ENCODE measurements at regions not wholly inside any gene's neighbourhood (a gene's known extent, or its start where the extent isn't known, plus 50 kb on each side); places are given as distances from the start of the nearest gene placed in this dataset.

DNA sequence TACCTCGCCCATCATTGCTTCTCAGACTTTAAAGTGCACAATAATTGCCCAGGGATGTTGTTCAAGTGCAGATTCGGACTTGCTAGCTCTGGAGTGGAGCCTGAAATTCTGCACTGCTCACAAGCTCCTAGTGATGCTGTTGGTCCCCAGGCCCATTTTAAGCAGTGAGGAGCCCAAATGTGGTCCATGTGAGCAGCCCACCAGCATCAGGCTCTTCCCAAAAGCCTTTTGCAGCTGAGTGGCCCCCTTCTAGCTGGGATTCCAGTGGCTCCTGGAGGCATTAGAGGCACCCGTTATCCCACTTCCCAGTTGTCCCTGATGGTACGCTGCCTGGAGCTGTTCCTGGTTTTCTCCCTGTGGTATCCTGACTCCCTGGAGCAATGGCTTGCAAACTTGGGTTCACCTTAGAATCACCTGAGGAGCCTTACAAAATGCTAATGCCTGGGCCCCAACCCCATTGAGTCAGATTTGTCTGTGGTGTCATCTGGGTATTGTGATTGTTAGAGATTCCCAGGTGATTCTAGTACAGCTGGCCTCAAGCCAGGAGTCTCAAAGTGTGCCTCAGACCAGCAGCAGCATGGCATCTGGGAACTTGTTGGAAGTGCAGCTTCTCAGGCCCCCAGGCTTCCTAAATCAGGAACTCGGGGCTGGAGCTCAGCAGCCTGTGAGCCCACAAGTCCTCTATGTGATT lies 186.9 kb upstream of the SLC24A3 start:
- H3K9me3 Mint-ChIP-seq, result peaks cover 0 to 7% (median 0%) of the 10 kb centered on the region in 3 donors
- 74% methylated on average over 4 of the region's 5 CpGs for WGBS (ENCODE audit: insufficient coverage)
- Histone ChIP-seq H3K27ac (ENCODE audit: low read length) (no peak overlapping the region), H3K36me3 (ENCODE audit: control insufficient read depth in 2 of 2, extremely low read depth in 1 of 2, insufficient read depth in 1 of 2, low read length in 1 of 2) (no peaks in the 10 kb centered on the region), H3K4me1 (ENCODE audit: control insufficient read depth in 1 of 2, extremely low read depth in 1 of 2, insufficient read depth in 2 of 2, low read length in 2 of 2) (no peaks in the 10 kb centered on the region), H3K9me3 (no peaks in the 10 kb centered on the region), H3K4me3 (ENCODE audit: control insufficient read depth in 1 of 2, extremely low read depth in 1 of 2, low read length in 1 of 2) (no peak overlapping the region), H3K27me3 (replicated peaks in 1 of 2; ENCODE audit: control insufficient read depth in 2 of 2, extremely low read depth in 1 of 2, insufficient read depth in 2 of 2, low read length in 1 of 2) (peaks cover 0 to 16% of the 10 kb centered on the region in 2 experiments)
- H3K27ac Mint-ChIP-seq, result no peak overlapping the region
- ChIA-PET POLR2A (no interaction called here), CTCF (no interaction called here)
- H3K4me3 Mint-ChIP-seq, result no peak overlapping the region
- H3K27me3 Mint-ChIP-seq, result no peaks in the 10 kb centered on the region
- no peaks in the 10 kb centered on the region for H3K4me1 Mint-ChIP-seq
- no peaks in the 10 kb centered on the region for H3K36me3 Mint-ChIP-seq
- ATAC-seq (replicated peaks in 1 of 4) (no peak), DNase-seq (no peak)

DNA sequence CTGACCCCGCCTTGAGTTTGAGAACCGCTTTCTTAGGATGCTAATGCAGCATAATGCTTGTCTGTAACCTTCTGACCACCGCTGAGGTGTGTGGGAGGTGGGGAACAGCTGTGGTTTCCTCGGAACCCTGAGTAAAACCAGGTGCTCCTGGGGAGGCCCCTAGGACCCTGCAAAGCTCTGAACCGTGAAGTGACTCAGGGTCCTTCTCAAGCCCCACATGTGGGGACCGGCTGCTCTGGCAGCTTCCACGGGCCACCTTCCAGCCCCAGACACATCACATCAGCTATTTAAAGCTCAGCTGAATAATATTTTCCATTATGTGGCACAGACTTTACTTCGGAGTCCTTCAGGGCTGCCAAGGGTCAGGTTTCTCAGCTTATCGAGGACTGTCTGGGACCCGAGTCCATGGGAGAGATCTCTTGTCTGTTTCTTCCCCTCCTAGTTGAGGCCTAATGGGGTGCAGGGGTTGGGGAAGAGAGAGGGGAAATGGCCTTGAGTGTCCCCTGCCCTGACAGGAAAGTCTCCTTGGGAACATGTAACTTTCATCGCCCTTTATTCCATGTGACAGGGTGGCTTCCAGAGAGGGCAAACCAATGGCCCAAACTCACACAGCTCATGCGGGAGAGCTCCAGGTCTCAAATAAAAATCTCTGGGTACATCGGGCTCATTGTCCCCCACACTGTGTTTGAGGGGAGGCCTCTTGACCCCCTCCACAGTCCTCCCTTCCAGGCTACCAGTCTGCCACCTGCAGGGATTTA lies 186.1 kb upstream of the SLC24A3 start:
- ChIA-PET CTCF (no interaction called here), POLR2A (no interaction called here)
- ATAC-seq (replicated peaks in 1 of 4) (no peak), DNase-seq (no peak)
- Mint-ChIP-seq H3K4me1 (no peaks in the 10 kb centered on the region), H3K4me3 (no peak overlapping the region), H3K27ac (no peak overlapping the region), H3K27me3 (no peaks in the 10 kb centered on the region), H3K9me3 (peaks cover 0 to 7% (median 2%) of the 10 kb centered on the region in 3 donors), H3K36me3 (no peaks in the 10 kb centered on the region)
- Histone ChIP-seq H3K27me3 (replicated peaks in 1 of 2; ENCODE audit: control insufficient read depth in 2 of 2, extremely low read depth in 1 of 2, insufficient read depth in 2 of 2, low read length in 1 of 2) (peaks cover 0 to 16% of the 10 kb centered on the region in 2 experiments), H3K4me1 (ENCODE audit: control insufficient read depth in 1 of 2, extremely low read depth in 1 of 2, insufficient read depth in 2 of 2, low read length in 2 of 2) (no peaks in the 10 kb centered on the region), H3K4me3 (ENCODE audit: control insufficient read depth in 1 of 2, extremely low read depth in 1 of 2, low read length in 1 of 2) (no peak overlapping the region), H3K9me3 (no peaks in the 10 kb centered on the region), H3K27ac (ENCODE audit: low read length) (no peak overlapping the region), H3K36me3 (ENCODE audit: control insufficient read depth in 2 of 2, extremely low read depth in 1 of 2, insufficient read depth in 1 of 2, low read length in 1 of 2) (no peaks in the 10 kb centered on the region)
- WGBS (ENCODE audit: insufficient coverage), result 50% methylated on average over 8 of the region's 13 CpGs

DNA sequence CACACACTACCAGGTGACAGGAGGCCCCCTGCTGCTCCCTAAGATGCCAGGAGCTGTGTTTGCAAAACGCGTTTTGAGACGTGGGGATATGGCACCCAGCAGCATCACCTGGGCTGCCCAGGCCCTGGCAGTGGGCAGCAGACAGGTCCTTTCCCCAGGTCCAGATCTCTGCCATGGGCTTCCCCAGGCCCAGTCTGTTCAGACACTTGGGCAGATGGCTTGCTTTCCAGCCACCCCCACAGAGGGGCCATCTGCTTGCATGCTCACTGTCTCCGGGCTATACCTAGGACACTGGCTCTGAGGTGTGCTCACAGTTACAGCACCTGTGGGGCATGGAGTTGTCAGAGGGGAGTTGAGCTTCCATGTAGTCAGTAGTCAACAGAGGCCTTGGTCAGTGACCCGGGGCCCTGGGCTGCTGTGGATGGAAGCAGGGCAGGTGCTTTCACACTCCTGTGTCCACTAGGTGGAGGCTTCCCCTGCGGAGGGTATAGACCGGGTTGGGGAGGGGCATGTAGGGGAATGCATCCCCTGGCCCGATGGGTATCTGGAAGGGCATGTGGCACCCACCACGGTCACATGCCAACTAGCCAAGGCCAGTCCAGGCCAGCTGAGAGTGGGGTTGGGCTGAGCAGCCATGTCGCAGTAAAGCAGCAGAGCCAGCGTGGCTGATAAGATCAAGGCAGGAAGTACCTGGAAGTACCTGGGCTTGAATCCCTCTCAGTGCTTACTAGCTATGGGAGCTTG lies 185.4 kb upstream of the SLC24A3 start:
- Mint-ChIP-seq H3K9me3 (peaks cover 0 to 7% (median 4%) of the 10 kb centered on the region in 3 donors), H3K27me3 (no peaks in the 10 kb centered on the region), H3K4me1 (no peaks in the 10 kb centered on the region), H3K36me3 (no peaks in the 10 kb centered on the region), H3K4me3 (no peak overlapping the region), H3K27ac (no peak overlapping the region)
- DNase-seq (no peak), ATAC-seq (replicated peaks in 1 of 4) (peak in 1 of 4 experiments; percentile 23)
- Histone ChIP-seq H3K36me3 (ENCODE audit: control insufficient read depth in 2 of 2, extremely low read depth in 1 of 2, insufficient read depth in 1 of 2, low read length in 1 of 2) (no peaks in the 10 kb centered on the region), H3K27me3 (replicated peaks in 1 of 2; ENCODE audit: control insufficient read depth in 2 of 2, extremely low read depth in 1 of 2, insufficient read depth in 2 of 2, low read length in 1 of 2) (peaks cover 0 to 16% of the 10 kb centered on the region in 2 experiments), H3K27ac (ENCODE audit: low read length) (no peak overlapping the region), H3K9me3 (no peaks in the 10 kb centered on the region), H3K4me3 (ENCODE audit: control insufficient read depth in 1 of 2, extremely low read depth in 1 of 2, low read length in 1 of 2) (no peak overlapping the region), H3K4me1 (ENCODE audit: control insufficient read depth in 1 of 2, extremely low read depth in 1 of 2, insufficient read depth in 2 of 2, low read length in 2 of 2) (no peaks in the 10 kb centered on the region)
- 78% methylated on average over 10 of the region's 11 CpGs for WGBS (ENCODE audit: insufficient coverage)
- CTCF ChIA-PET, result no interaction called here
- POLR2A ChIA-PET, result no interaction called here

- CTCF ChIA-PET, result no interaction called here
- Mint-ChIP-seq H3K36me3 (no peaks in the 10 kb centered on the region), H3K4me3 (no peak overlapping the region), H3K4me1 (no peaks in the 10 kb centered on the region), H3K9me3 (peaks cover 0 to 7% (median 4%) of the 10 kb centered on the region in 3 donors), H3K27ac (no peak overlapping the region), H3K27me3 (peaks cover 0 to 4% of the 10 kb centered on the region in 2 donors)
- H3K4me1 ChIP-seq (ENCODE audit: control insufficient read depth in 1 of 2, extremely low read depth in 1 of 2, insufficient read depth in 2 of 2, low read length in 2 of 2), result no peaks in the 10 kb centered on the region
- 92% methylated on average over 4 of the region's 9 CpGs for WGBS (ENCODE audit: insufficient coverage)
- DNase-seq (no peak), ATAC-seq (replicated peaks in 1 of 4) (no peak)
- POLR2A ChIA-PET, result no interaction called here
- no peak overlapping the region for H3K27ac ChIP-seq (ENCODE audit: low read length)
- no peaks in the 10 kb centered on the region for H3K36me3 ChIP-seq (ENCODE audit: control insufficient read depth in 2 of 2, extremely low read depth in 1 of 2, insufficient read depth in 1 of 2, low read length in 1 of 2)
- H3K27me3 ChIP-seq (replicated peaks in 1 of 2; ENCODE audit: control insufficient read depth in 2 of 2, extremely low read depth in 1 of 2, insufficient read depth in 2 of 2, low read length in 1 of 2), result peaks cover 0 to 13% of the 10 kb centered on the region in 2 experiments
- H3K4me3 ChIP-seq (ENCODE audit: control insufficient read depth in 1 of 2, extremely low read depth in 1 of 2, low read length in 1 of 2), result no peak overlapping the region
- no peaks in the 10 kb centered on the region for H3K9me3 ChIP-seq
Observed at GRCh38 chr20:19027971-19028370, 184.5 kb upstream of the SLC24A3 start.

GRCh38 chr20:19041787-19042186 lies 170.7 kb upstream of the SLC24A3 start:
- DNase-seq (no peak), ATAC-seq (replicated peaks in 1 of 4) (no peak)
- H3K4me1 ChIP-seq (ENCODE audit: control insufficient read depth in 1 of 2, extremely low read depth in 1 of 2, insufficient read depth in 2 of 2, low read length in 2 of 2), result no peaks in the 10 kb centered on the region
- H3K27ac ChIP-seq (ENCODE audit: low read length), result no peak overlapping the region
- POLR2A ChIA-PET, result no interaction called here
- CTCF ChIA-PET, result no interaction called here
- H3K4me3 ChIP-seq (ENCODE audit: control insufficient read depth in 1 of 2, extremely low read depth in 1 of 2, low read length in 1 of 2), result no peak overlapping the region
- H3K27me3 ChIP-seq (replicated peaks in 1 of 2; ENCODE audit: control insufficient read depth in 2 of 2, extremely low read depth in 1 of 2, insufficient read depth in 2 of 2, low read length in 1 of 2), result no peaks in the 10 kb centered on the region
- no peaks in the 10 kb centered on the region for H3K4me1 Mint-ChIP-seq
- WGBS (ENCODE audit: insufficient coverage), result 71% methylated on average over 1 of the region's 3 CpGs
- H3K4me3 Mint-ChIP-seq, result no peak overlapping the region
- no peak overlapping the region for H3K27ac Mint-ChIP-seq
- H3K9me3 ChIP-seq, result no peaks in the 10 kb centered on the region
- H3K36me3 Mint-ChIP-seq, result no peaks in the 10 kb centered on the region
- H3K27me3 Mint-ChIP-seq, result peaks cover 4% of the 10 kb centered on the region in 2 donors
- H3K36me3 ChIP-seq (ENCODE audit: control insufficient read depth in 2 of 2, extremely low read depth in 1 of 2, insufficient read depth in 1 of 2, low read length in 1 of 2), result no peaks in the 10 kb centered on the region
- no peaks in the 10 kb centered on the region for H3K9me3 Mint-ChIP-seq

DNA sequence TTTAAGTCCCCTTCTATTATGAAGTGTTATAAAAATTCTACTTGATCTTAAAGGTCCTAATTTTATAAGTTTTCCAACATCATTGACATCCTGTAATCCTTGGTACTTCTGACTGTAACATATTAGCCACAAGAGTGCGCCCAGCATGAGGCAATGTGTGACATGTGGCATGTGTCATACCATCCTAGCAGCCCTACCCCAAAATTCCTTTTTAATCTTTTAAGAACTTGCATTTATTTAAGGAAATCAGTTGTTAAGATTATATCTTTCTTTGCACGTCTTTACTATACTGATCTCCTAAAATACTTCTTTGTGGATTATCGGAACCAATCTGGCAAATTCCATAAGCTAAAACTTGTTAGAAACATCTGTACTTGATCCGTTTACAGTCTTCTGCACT lies 167.1 kb upstream of the SLC24A3 start:
- Histone ChIP-seq H3K4me3 (ENCODE audit: control insufficient read depth in 1 of 2, extremely low read depth in 1 of 2, low read length in 1 of 2) (no peak overlapping the region), H3K27me3 (replicated peaks in 1 of 2; ENCODE audit: control insufficient read depth in 2 of 2, extremely low read depth in 1 of 2, insufficient read depth in 2 of 2, low read length in 1 of 2) (no peaks in the 10 kb centered on the region), H3K36me3 (ENCODE audit: control insufficient read depth in 2 of 2, extremely low read depth in 1 of 2, insufficient read depth in 1 of 2, low read length in 1 of 2) (no peaks in the 10 kb centered on the region), H3K27ac (ENCODE audit: low read length) (no peak overlapping the region), H3K4me1 (ENCODE audit: control insufficient read depth in 1 of 2, extremely low read depth in 1 of 2, insufficient read depth in 2 of 2, low read length in 2 of 2) (no peaks in the 10 kb centered on the region), H3K9me3 (no peaks in the 10 kb centered on the region)
- Mint-ChIP-seq H3K27me3 (peaks cover 5 to 12% of the 10 kb centered on the region in 2 donors), H3K27ac (no peak overlapping the region), H3K36me3 (no peaks in the 10 kb centered on the region), H3K4me3 (no peak overlapping the region), H3K9me3 (no peaks in the 10 kb centered on the region), H3K4me1 (no peaks in the 10 kb centered on the region)
- no peak for DNase-seq
- no peak for ATAC-seq (replicated peaks in 1 of 4)
- ChIA-PET POLR2A (no interaction called here), CTCF (no interaction called here)
- WGBS (ENCODE audit: insufficient coverage), result 64% methylated on average over 1 of the region's 4 CpGs

All from T-cell (primary cell).